Type B pancreatic cell (in vitro differentiated cells): ENCODE measurements at regions not wholly inside any gene's neighbourhood (a gene's known extent, or its start where the extent isn't known, plus 50 kb on each side); places are given as distances from the start of the nearest gene placed in this dataset.

ENCODE experiments used
- DNase-seq: peaks from one replicate; pipeline ENCODE4 v3.0.0; 2021; ENCODE audit warnings: mixed read lengths; ENCODE audit not compliant: unreplicated experiment; ENCODE audit errors: extremely low spot score
- H3K27ac Mint-ChIP-seq: 2 replicates; pipeline ENCODE4 v1.8.0; 2021; ENCODE audit warnings: mild to moderate bottlenecking, mixed read lengths
- H3K27me3 Mint-ChIP-seq: 2 replicates; pipeline ENCODE4 v1.8.0; 2021; ENCODE audit warnings: mixed read lengths
- H3K36me3 Mint-ChIP-seq: 2 replicates; pipeline ENCODE4 v1.8.0; 2021; ENCODE audit warnings: mixed read lengths
- H3K4me1 Mint-ChIP-seq: one replicate; pipeline ENCODE4 v1.8.0; 2021; ENCODE audit warnings: mixed read lengths; ENCODE audit not compliant: unreplicated experiment
- H3K4me3 Mint-ChIP-seq: 2 replicates; pipeline ENCODE4 v1.8.0; 2021; ENCODE audit warnings: mild to moderate bottlenecking, mixed read lengths
- H3K9me3 Mint-ChIP-seq: 2 replicates; pipeline ENCODE4 v1.8.0; 2021; ENCODE audit warnings: mixed read lengths
- TF ChIP-seq, protein P1 (sequence below): fragments of 200-600 bp; sonication (generic); conservative IDR thresholded peaks from 2 replicates; pipeline ENCODE4 v1.5.0; 2021; ENCODE audit warnings: antibody characterized with exemption, mild to moderate bottlenecking

DNA sequence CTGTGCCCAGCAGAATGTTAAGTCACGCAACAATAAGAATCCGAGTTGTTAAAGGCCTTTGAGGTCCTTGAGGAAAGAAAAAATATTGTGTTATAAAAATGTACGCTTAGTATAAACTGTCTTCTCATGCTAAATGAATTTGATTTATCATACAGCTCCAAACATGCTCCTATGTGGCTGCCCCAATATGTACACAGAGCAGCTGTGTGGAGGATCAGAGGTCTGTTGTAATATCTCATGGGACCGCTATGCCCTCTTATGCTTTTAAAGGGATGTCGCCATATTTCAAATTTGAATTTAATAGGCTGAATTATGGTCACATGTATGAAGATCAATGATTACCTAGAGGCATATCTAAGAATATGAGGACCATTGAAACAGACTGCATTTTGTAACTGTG is 90.2 kb downstream of the SLC5A7 start:
- TF ChIP-seq, protein P1, sequence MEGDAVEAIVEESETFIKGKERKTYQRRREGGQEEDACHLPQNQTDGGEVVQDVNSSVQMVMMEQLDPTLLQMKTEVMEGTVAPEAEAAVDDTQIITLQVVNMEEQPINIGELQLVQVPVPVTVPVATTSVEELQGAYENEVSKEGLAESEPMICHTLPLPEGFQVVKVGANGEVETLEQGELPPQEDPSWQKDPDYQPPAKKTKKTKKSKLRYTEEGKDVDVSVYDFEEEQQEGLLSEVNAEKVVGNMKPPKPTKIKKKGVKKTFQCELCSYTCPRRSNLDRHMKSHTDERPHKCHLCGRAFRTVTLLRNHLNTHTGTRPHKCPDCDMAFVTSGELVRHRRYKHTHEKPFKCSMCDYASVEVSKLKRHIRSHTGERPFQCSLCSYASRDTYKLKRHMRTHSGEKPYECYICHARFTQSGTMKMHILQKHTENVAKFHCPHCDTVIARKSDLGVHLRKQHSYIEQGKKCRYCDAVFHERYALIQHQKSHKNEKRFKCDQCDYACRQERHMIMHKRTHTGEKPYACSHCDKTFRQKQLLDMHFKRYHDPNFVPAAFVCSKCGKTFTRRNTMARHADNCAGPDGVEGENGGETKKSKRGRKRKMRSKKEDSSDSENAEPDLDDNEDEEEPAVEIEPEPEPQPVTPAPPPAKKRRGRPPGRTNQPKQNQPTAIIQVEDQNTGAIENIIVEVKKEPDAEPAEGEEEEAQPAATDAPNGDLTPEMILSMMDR: no peak
- H3K4me3 Mint-ChIP-seq: no peak overlapping the region
- no peaks in the 10 kb centered on the region for H3K36me3 Mint-ChIP-seq
- H3K27ac Mint-ChIP-seq: no peak overlapping the region
- peaks cover 8% of the 10 kb centered on the region for H3K9me3 Mint-ChIP-seq
- H3K4me1 Mint-ChIP-seq: no peaks in the 10 kb centered on the region
- H3K27me3 Mint-ChIP-seq: peaks cover 8% of the 10 kb centered on the region
- no peak for DNase-seq

GRCh38 chr2:108079736-108080135 is 93.4 kb downstream of the SLC5A7 start:
- DNase-seq: no peak
- Mint-ChIP-seq H3K27ac (peak overlapping the region; percentile 15), H3K27me3 (no peaks in the 10 kb centered on the region), H3K4me3 (no peak overlapping the region), H3K36me3 (no peaks in the 10 kb centered on the region), H3K4me1 (no peaks in the 10 kb centered on the region), H3K9me3 (peaks cover 8% of the 10 kb centered on the region)
- TF ChIP-seq, protein P1: no peak

GRCh38 chr2:108080177-108080576 is 93.9 kb downstream of the SLC5A7 start:
- TF ChIP-seq, protein P1: no peak
- Mint-ChIP-seq H3K4me3 (no peak overlapping the region), H3K9me3 (peaks cover 8% of the 10 kb centered on the region), H3K27me3 (no peaks in the 10 kb centered on the region), H3K36me3 (no peaks in the 10 kb centered on the region), H3K27ac (no peak overlapping the region), H3K4me1 (no peaks in the 10 kb centered on the region)
- no peak for DNase-seq

DNA sequence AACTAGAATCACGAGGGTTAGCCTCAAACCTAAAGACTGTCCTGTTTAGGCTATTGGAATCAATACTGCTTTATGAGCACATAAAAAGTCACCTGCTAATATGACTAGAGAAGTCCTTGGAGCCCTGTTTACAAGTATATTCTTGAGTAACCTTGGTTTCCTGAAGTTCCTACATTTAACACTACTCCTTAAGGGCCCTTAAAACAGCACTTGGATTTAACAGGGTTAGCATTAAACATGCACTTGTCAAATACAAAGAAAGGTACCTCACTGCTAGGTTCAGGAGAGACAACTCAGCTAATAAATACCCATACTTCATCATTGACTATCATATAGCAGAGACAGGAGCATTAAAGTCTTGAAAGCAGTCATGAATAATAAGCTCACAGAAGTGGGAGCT is 96.7 kb downstream of the SLC5A7 start:
- no peaks in the 10 kb centered on the region for H3K4me1 Mint-ChIP-seq
- H3K4me3 Mint-ChIP-seq: no peak overlapping the region
- no peaks in the 10 kb centered on the region for H3K36me3 Mint-ChIP-seq
- H3K9me3 Mint-ChIP-seq: peaks cover 8% of the 10 kb centered on the region
- H3K27me3 Mint-ChIP-seq: no peaks in the 10 kb centered on the region
- H3K27ac Mint-ChIP-seq: no peak overlapping the region
- TF ChIP-seq, protein P1: no peak
- DNase-seq: no peak

GRCh38 chr2:108084311-108084710 is 98.0 kb downstream of the SLC5A7 start:
- H3K27me3 Mint-ChIP-seq: no peaks in the 10 kb centered on the region
- H3K4me1 Mint-ChIP-seq: no peaks in the 10 kb centered on the region
- H3K27ac Mint-ChIP-seq: no peak overlapping the region
- H3K4me3 Mint-ChIP-seq: no peak overlapping the region
- TF ChIP-seq, protein P1: no peak
- DNase-seq: no peak
- peaks cover 7% of the 10 kb centered on the region for H3K9me3 Mint-ChIP-seq
- no peaks in the 10 kb centered on the region for H3K36me3 Mint-ChIP-seq

DNA sequence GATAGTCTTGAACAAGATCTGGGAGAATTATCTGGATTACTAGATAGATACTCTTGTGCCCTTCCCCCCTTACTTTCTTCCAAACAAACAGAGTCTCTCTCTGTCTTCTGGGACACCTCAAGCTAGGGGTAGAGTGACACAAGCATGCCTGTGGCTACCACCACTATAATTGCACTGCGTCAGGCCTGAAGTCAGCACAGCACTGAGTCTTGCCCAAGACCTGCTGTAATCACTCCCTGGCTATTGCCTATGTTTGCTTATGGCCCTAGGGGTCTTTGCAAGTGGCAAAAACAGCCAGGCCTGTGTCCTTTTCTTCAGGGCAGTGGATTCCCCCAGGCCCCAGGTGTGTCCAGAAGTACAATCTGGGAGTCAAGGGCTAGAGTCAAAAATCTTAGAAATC is 106.6 kb downstream of the SLC5A7 start:
- Mint-ChIP-seq H3K9me3 (peaks cover 4% of the 10 kb centered on the region), H3K4me3 (no peak overlapping the region), H3K36me3 (no peaks in the 10 kb centered on the region), H3K27me3 (no peaks in the 10 kb centered on the region), H3K27ac (no peak overlapping the region), H3K4me1 (no peaks in the 10 kb centered on the region)
- TF ChIP-seq, protein P1: no peak
- DNase-seq: no peak
